Retina (tissue), 1 donor: ENCODE measurements at regions not wholly inside any gene's neighbourhood (a gene's known extent, or its start where the extent isn't known, plus 50 kb on each side); places are given as distances from the start of the nearest gene placed in this dataset.

ENCODE experiments used
- DNase-seq: peaks from one replicate; pipeline ENCODE4 v3.0.0-alpha.2; 2016

- no peak for DNase-seq
Measured at GRCh38 chr11:120012245-120012644, 125.7 kb downstream of the TRIM29 start.

GRCh38 chr11:120011836-120012235 lies 126.1 kb downstream of the TRIM29 start:
- DNase-seq: peak; percentile 70

GRCh38 chr11:120010775-120011174 lies 127.1 kb downstream of the TRIM29 start:
- peak; percentile 57 for DNase-seq

- no peak for DNase-seq
Measured at GRCh38 chr11:120009938-120010337, 128.0 kb downstream of the TRIM29 start.

DNA sequence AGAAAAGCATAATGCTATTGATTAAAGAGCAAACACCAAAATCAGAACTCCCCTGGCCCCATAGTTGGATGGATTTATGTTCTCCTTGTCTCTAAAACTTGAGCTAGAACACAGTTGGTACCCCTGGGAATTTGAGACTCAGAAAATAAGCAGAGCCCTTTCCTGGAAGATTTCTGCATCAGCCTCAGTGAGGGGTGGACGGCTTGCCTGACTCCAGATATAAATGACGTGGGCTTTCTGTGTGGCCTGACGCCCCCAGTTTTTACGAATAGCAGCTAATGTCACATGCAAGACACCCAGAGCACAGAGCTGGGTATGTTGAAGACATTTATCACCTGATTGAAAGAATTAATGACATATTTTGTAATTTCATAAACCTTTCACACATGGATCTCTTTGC lies 130.8 kb downstream of the TRIM29 start:
- DNase-seq: no peak

GRCh38 chr11:120004723-120005122 lies 133.2 kb downstream of the TRIM29 start:
- DNase-seq: no peak

DNA sequence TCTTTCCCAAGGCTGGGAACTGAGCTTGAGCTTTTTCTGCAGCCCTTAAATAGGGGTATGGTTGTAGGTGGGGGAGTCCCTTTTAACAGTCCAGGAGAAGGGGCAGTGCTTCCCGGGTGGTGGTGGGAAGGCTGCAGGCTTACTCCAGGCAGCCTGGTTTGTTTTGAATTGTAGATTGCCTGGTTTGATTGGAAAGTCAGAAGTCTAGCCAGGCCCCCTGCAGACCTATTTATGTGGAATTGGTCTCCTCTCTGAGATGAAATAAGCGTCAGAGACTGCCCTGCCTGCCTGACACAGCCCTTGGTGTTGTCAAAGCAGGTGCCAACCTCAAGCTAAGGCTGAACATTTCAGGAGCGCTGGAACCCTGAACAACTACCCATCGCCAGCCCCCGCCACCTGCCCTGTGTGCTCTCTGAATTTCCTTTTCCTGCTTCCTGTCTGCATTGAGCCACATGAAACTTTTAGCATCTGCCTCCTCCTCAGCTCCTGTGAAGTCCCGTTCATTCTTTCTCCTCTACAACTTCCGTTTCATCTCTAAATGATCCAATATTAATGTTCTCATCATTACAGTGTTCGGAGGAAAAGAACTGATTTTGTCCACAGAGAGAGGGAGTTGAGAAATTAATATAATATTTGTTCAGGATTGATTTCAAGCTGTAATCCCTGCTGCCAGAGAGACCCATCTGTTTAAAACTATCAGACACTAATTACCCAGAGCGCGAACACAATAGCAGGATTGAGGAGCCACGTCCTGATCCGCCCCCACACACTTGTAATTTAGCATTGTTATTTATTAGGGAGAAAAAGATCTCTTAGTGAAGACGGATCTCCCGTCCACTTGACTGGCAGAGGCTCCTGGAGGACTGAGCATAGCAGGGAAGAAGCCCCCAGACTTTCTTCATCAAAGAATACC lies 136.5 kb downstream of the TRIM29 start:
- no peak for DNase-seq

DNA sequence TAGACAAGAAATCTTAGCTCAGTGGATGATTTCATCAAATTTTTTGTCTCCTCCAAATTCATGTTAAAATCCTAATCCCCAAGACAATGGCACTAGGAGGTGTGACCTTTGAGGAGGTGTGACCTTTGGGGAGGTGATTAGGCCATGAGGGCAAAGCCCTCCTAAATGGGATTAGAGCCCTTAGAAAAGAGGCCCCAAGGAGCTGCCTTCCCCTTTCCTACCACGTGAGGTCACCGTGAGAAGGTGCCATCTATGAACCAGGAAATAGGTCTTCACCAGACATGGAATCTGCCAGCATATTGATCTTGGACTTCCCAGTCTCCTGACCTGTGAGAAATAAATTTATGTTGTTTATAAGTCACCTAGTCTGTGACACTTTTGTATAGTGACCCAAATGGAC lies 138.7 kb downstream of the TRIM29 start:
- no peak for DNase-seq

DNA sequence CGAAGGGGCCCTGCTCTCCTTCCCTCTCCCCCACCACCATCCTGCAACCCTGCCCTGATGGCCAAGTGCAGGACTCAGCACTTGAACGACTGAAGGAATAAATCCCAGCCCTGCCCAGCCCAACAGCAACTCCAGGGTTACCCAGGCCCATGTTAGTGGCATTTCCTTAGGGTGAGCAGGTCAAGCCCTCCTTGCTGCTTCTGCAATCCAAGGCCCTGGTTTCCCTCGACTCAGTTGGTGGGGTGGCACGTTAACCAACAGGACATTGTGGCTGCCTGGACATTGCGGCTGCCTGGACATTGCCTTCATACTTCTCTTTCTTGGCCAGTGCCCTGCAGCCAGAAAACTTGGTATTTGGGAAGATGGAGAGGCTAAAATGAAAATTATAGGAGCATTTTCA lies 141.4 kb downstream of the TRIM29 start:
- DNase-seq: no peak

- DNase-seq: no peak
Measured at GRCh38 chr11:119995730-119996491, 142.0 kb downstream of the TRIM29 start.

DNA sequence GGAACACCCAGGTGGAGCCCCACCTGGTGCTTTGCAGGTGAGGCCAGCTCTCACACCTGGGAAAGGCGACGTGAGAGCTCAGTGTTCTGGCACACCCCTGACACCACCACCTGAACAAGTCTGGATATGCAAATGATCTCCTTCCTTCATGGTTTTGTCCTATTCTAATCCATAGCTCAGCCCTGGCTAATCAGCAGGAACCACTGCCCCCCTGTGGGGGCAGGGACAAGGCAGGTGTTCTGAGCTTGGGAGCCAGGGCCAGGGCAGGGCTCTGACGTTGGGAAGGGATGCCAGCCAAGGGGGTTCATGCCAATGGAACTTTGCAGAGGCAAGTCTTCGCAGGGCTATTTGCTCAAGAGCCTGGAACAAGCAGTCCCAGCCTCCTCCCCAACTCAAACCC lies 144.2 kb downstream of the TRIM29 start:
- no peak for DNase-seq

- no peak for DNase-seq
Measured at GRCh38 chr11:119992171-119993051, 145.5 kb downstream of the TRIM29 start.

GRCh38 chr11:119991669-119992068 lies 146.2 kb downstream of the TRIM29 start:
- no peak for DNase-seq

- no peak for DNase-seq
Measured at GRCh38 chr11:119991022-119991404, 146.9 kb downstream of the TRIM29 start.

DNA sequence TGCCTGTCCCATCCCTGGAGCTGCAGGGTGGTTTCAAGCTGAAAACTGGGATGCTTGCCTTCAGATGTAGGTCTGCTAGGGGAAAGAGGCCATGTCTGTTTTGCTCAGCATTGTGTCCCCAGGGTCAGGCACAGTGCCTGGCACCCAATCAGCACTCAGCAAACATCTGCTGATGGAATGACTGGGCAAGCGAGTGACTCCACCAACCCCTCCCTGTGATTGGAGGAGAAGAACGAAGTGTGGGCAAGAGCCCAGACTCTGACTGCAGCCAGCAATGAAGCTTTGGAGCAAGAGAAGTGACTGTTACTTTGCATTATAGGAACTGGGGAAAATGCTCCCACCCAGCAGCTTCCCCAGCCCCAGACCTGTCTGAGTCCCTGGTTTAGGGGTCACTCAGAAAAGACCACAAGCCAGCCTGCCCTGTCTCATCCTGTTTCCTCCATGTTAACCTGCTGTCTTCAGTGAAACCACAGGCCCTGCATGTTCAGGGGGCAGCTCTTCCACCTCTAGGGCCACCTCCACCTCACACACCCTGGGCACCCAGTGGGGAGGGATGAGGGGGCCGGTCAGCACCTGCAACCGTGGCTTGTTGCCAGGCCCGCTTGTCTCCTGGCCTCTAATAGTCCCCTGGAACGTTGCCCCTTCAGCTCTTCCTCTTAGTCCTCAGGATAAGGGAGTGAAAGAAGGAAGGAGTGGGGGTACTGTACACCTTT lies 147.4 kb downstream of the TRIM29 start:
- DNase-seq: no peak

DNA sequence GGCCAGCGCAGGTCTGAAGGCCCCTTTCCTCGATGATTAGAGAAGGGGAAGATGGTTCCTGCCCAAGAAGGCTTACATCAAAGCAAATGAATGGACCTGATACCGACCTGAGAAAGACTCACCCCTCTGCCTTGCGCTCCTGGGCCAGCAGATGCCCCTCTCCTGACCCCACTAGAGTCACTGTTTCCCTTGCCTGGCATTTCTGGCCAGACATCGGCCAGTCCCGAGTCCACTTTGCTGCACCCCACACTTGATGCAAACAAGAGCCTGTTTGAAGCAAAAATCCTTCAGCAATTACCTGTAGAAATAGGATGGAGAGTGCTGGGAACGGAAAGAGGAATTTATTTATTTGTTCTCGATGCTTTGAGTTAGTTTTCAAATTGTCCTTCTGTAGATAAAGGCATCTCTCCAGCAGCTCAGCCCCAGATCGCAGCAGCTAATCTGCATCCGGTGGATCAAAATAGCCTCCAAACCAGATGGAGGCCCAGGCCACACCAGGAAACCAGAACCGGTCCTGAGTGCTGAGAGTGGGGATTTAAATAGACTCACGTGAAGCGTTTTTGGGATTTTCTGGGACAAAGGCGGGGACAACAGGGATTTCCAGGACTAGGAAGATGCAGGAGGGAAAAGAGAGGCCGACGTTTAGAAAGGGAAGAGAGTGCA lies 148.6 kb downstream of the TRIM29 start:
- DNase-seq: no peak

DNA sequence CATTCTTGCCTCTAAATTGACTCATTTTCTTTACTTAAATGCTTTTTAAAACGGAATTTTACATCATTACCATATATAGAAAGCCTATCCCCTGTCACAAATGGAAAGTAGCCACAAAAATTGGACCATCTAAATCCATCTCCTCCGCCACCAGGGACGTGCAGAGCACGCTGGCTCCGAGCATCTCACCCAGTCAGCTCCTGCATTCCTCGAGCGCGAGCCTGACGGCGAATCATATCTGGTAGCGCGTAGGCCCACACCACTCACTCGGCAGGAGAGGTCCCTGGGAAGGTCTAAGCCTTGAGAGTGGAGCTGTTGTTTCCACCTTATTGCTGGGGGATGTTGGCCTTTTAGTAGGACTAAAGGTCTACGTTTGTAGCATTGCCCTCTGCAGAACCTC lies 152.4 kb downstream of the TRIM29 start:
- no peak for DNase-seq

DNA sequence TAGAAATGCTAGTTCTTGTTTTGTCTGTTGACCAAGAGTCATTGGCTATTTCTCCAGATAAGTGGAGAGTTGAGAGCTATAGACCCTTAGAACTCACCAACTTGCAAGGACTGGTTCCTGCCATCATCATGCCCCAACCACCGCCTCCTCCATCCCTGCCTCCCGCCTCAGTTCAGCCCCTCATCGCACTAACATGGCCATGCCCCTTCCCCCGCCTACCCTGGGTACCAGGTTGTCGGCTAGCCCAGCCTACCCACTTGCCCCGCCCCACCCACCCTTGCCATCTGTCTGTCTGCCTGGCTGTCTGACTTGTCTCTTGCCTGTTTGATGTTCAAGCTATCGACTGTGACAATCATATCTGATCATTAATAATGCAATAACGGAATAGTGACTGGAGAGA lies 154.1 kb downstream of the TRIM29 start:
- DNase-seq: no peak

DNA sequence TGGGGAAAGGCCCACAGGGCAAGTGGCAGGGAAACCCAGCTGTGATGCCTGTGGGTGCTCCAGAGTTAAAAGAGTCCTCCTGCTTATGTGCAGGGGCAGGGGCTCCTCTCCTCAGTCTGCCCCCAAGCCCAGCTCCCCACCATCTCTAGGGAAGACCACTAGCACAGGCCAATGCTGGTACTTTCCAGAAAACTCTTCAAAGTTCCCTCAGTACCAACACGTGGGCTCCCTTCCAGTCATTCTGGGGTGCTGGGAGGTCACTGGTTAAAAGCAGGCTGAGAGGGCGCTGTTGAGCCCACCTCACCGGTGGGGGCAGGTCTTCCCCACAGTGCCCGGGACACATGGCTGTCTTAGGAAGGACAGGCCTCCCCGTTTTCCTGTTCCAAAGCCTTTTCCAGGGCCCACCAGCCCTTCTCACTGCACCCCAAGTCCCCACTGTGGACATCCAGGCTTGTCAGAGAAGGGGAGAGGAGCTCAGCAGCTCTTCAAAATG lies 154.6 kb downstream of the TRIM29 start:
- DNase-seq: no peak

- no peak for DNase-seq
Measured at GRCh38 chr11:119982517-119983239, 155.2 kb downstream of the TRIM29 start.

GRCh38 chr11:119980431-119980830 lies 157.5 kb downstream of the TRIM29 start:
- DNase-seq: no peak
